8988T (cell line): ENCODE measurements at regions not wholly inside any gene's neighbourhood (a gene's known extent, or its start where the extent isn't known, plus 50 kb on each side); places are given as distances from the start of the nearest gene placed in this dataset.
"Not testable (repeated sequence)": the region's sequence is repeated elsewhere in the genome, so short reads cannot be mapped to it uniquely, and the experiment has no call there.

Experiments used
- DNase-seq: peaks from one replicate; pipeline ENCODE4 v3.0.0; 2011

- no peak for DNase-seq
These were observed 182.8 kb downstream of the DEPDC1B start for GRCh38 chr5:60517094-60517694.

DNA sequence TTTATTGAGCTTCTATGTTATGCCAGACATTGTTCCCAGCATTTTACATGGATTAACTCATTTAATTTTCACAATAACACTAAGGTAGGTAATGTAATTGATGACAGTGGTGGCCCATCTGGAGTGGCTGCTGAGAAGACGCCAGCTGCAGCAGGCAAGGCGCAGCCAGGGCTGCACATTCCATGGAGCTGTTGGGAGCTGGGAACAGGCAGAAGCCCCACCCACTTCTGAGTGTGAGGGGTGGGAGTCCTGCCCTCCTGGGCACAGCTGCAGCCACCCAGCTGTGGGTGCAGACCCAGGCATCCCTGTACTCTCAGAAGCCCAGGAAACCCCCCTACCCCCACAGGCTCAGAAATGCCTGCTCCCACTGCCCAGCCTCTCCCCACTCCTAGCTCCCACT, 183.3 kb downstream of the DEPDC1B start:
- DNase-seq, result no peak

- DNase-seq, result no peak
These were observed 185.8 kb downstream of the DEPDC1B start for GRCh38 chr5:60514152-60514551.

DNA sequence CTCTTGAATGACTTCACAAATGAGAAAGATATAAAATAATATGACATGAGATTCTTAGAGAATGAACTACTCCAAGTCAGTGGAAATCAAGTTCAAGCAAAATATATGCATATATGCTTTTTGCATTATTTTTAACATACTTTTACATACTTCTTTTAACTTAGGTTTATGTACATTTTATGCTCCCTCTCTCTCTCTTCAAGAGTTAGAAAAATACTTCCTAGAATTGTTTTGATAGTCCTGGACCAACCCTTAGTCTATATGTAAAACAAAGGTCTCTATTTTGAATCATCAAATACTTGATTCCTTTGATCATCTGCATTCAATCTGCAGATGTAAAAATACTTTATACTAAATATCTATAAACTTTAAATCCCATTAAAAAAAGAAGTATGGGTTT, 187.8 kb downstream of the DEPDC1B start:
- DNase-seq, result no peak

DNA sequence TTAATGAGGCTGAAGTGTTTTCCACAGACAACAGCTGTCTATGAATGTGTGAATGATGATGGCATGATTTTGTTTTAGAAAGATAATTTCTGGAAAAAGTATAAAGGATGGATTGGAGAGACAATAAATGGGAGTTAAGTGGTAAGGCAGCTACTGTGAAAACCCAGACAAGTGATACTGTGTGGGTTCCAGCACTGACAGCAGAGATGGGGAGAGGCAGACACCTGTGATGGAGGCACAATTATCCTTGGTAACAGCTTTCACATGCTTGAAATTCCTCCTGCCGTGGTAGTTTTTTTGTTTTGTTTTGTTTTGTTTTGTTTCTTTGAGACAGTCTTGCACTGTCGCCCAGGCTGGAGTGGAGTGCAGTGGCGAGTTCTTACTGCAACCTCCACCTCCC, 189.3 kb downstream of the DEPDC1B start:
- DNase-seq, result no peak

- no peak for DNase-seq
These were observed 189.9 kb downstream of the DEPDC1B start for GRCh38 chr5:60510049-60510448.

GRCh38 chr5:60509519-60509918, 190.4 kb downstream of the DEPDC1B start:
- DNase-seq, result no peak

- no peak for DNase-seq
These were observed 192.3 kb downstream of the DEPDC1B start for GRCh38 chr5:60507687-60508086.

GRCh38 chr5:60505373-60506171, 194.4 kb downstream of the DEPDC1B start:
- no peak for DNase-seq

- no peak for DNase-seq
These were observed 195.6 kb downstream of the DEPDC1B start for GRCh38 chr5:60504342-60504741.

GRCh38 chr5:60503771-60504170, 196.2 kb downstream of the DEPDC1B start:
- no peak for DNase-seq

GRCh38 chr5:60497706-60498500, 202.1 kb downstream of the DEPDC1B start:
- no peak for DNase-seq

DNA sequence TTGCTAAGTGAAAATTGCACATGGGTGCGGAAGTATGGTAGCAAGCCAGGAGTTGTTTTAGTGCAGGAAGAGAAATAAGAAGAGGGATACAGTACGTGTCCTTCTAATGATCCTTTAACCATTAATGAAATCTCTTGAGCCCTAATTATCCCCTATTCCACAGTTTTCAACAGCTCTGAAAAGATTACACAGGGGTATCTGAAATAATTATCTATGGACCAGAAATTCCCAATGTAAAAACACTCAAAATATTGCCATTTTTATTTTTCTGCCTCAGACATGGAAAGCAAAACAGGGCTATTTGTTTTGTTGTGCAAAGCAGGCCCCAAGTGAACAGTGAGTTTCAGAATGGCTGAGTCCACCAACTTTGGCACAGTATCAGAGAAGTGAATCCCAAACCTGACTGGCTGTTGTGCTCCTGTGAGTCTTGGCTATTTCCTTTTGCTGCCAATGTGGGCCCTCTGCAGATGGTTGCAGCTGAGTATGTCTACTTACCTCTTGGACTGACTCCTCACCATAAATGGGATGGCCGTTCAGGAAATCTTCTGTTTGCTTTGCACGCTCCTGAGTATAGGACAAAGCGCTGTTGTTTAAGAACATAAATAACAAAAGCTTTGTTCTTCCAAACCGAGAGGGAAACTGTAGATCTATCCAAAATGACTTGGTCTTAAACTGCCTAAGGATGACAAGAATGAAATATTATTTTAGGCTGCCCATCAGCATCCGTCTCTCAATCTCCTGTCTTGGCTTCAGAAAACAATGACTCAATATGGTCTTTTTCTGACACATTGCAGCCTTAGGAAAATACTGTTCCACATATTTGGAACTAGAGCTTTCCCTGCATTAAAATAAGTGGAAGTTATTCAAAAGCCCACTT, 204.1 kb downstream of the DEPDC1B start:
- DNase-seq, result no peak

DNA sequence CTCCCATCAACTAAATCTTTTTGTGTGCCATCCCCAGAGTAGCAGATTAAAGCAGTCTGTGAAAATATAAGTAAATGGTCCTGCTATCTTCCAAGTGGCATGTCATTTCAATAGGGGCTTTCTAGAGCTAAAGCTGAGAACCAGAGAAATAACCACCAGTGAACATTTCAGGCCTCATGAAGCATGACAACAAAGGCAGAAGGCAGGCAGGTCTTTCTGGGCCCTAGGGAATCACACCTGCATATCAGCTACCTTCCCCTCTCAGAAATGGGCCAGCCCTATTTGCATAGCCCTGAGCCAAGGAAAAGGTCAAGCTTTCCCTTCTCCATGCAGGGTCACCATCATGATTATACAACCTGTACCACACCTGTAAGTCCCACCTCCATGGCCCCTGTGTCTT, 205.3 kb downstream of the DEPDC1B start:
- no peak for DNase-seq

- no peak for DNase-seq
These were observed 205.8 kb downstream of the DEPDC1B start for GRCh38 chr5:60494144-60494543.

- DNase-seq, result no peak
These were observed 206.6 kb downstream of the DEPDC1B start for GRCh38 chr5:60493372-60493771.

DNA sequence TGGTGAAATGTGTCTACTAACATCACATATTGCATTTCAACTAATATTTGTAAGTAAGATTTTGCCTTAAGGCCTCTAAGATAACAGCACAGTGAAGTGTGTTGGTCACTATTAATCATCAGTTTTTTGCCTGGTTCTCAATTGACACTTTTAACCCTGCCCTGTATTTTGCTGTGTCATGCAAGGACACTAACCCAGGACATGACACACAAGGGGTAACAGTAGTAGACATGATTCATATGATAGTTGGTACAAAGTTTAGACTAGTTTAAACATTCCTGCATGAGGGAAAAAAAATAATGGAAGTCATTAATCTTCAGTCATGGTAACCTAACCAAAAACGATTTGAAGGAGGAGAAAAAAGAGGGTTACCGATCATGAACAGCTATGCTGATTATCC, 207.0 kb downstream of the DEPDC1B start:
- no peak for DNase-seq

GRCh38 chr5:60492358-60492757, 207.6 kb downstream of the DEPDC1B start:
- not testable (repeated sequence) for DNase-seq

DNA sequence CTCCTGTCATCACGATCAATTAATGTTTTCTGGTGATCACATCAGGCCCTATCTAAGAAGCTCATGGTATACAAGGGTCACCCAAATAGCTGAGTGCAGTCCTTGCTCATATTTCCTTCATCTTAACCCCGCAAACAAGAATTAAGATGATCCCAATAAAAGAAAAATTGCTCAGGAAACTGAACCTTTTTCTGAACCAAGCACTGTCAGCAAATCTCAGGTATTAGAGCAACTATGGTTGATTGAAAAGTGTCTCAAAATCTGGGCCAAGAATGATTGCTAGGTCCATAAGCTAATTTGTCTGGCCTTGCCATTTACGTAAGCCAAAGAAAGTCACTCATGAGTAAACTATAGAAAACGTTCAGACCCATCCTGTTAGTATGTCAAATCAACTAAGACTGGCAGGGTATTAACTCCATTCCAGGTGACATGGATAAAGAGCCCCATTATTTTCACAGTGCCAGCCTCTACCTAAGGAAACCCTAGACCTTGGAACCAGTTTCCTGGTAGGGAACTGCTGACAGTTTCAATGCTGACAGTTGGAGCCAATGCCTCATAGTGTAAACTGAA, 209.3 kb downstream of the DEPDC1B start:
- no peak for DNase-seq

- DNase-seq, result no peak
These were observed 210.1 kb downstream of the DEPDC1B start for GRCh38 chr5:60489856-60490255.

DNA sequence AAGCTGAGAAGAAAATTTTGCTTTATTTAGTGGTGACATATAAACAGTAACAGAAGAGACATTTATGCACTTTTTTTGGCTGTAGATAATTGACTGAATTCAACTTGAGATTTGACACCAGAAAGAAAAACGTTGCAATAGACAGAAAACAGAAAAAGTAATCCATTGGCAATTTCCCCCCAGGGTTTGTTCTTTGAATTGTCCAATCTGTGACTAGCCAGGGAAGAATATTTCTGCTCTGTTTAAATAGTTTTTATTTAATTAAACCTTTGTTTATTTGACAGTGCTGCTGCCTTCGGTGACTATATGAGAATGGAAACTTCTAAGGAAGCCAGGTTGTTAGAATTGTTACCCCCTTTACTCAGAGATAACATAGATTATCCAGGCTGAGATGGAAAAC, 210.6 kb downstream of the DEPDC1B start:
- no peak for DNase-seq

GRCh38 chr5:60488466-60489130, 211.4 kb downstream of the DEPDC1B start:
- no peak for DNase-seq
